HL-60 (cell line): ENCODE measurements at regions not wholly inside any gene's neighbourhood (a gene's known extent, or its start where the extent isn't known, plus 50 kb on each side); places are given as distances from the start of the nearest gene placed in this dataset.

Source experiments
- GABPA ChIP-seq: IDR thresholded peaks from 2 replicates; pipeline ENCODE4 v1.6.1; 2012; ENCODE audit warnings: low read depth
- POLR2AphosphoS5 ChIP-seq: IDR thresholded peaks from 2 replicates; pipeline ENCODE4 v1.6.1; 2012; ENCODE audit warnings: low read depth
- SPI1 ChIP-seq: IDR thresholded peaks from 2 replicates; pipeline ENCODE4 v1.6.1; 2012; ENCODE audit warnings: low read depth, mild to moderate bottlenecking, borderline replicate concordance
- TF ChIP-seq, protein P1 (sequence below): IDR thresholded peaks from one replicate; pipeline ENCODE4 v1.5.1; 2011; ENCODE audit warnings: low read length, control low read depth, inconsistent platforms; ENCODE audit not compliant: insufficient read depth
- TF ChIP-seq, protein P2 (sequence below): IDR thresholded peaks from 2 replicates; pipeline ENCODE4 v1.6.1; 2012; ENCODE audit warnings: low read depth; ENCODE audit not compliant: insufficient replicate concordance

DNA sequence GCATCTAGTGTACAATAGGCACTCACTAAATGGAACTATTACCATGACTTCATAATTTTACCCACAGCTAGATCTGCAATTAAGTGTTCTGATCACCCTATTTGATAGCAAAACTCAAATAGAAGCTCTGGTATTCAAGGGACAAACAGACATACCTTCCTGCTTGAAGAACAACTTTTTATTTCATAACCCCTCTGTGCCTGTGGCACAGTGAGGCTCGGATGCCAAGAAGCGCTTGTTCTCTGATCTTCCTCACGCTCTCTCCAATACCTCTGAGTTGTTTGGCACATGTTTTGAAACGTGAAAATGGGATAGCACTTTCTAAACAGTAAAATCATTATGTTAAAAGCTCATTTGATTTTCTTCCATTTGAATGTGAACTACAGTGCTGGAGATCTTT is 232.0 kb downstream of the KLF5 start:
- TF ChIP-seq, protein P1, sequence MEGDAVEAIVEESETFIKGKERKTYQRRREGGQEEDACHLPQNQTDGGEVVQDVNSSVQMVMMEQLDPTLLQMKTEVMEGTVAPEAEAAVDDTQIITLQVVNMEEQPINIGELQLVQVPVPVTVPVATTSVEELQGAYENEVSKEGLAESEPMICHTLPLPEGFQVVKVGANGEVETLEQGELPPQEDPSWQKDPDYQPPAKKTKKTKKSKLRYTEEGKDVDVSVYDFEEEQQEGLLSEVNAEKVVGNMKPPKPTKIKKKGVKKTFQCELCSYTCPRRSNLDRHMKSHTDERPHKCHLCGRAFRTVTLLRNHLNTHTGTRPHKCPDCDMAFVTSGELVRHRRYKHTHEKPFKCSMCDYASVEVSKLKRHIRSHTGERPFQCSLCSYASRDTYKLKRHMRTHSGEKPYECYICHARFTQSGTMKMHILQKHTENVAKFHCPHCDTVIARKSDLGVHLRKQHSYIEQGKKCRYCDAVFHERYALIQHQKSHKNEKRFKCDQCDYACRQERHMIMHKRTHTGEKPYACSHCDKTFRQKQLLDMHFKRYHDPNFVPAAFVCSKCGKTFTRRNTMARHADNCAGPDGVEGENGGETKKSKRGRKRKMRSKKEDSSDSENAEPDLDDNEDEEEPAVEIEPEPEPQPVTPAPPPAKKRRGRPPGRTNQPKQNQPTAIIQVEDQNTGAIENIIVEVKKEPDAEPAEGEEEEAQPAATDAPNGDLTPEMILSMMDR = no peak
- TF ChIP-seq POLR2AphosphoS5 (no peak), GABPA (no peak), SPI1 (no peak)
- TF ChIP-seq, protein P2, sequence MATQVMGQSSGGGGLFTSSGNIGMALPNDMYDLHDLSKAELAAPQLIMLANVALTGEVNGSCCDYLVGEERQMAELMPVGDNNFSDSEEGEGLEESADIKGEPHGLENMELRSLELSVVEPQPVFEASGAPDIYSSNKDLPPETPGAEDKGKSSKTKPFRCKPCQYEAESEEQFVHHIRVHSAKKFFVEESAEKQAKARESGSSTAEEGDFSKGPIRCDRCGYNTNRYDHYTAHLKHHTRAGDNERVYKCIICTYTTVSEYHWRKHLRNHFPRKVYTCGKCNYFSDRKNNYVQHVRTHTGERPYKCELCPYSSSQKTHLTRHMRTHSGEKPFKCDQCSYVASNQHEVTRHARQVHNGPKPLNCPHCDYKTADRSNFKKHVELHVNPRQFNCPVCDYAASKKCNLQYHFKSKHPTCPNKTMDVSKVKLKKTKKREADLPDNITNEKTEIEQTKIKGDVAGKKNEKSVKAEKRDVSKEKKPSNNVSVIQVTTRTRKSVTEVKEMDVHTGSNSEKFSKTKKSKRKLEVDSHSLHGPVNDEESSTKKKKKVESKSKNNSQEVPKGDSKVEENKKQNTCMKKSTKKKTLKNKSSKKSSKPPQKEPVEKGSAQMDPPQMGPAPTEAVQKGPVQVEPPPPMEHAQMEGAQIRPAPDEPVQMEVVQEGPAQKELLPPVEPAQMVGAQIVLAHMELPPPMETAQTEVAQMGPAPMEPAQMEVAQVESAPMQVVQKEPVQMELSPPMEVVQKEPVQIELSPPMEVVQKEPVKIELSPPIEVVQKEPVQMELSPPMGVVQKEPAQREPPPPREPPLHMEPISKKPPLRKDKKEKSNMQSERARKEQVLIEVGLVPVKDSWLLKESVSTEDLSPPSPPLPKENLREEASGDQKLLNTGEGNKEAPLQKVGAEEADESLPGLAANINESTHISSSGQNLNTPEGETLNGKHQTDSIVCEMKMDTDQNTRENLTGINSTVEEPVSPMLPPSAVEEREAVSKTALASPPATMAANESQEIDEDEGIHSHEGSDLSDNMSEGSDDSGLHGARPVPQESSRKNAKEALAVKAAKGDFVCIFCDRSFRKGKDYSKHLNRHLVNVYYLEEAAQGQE = no peak
